ENCODE measurements at regions not wholly inside any gene's neighbourhood (a gene's known extent, or its start where the extent isn't known, plus 50 kb on each side); places are given as distances from the start of the nearest gene placed in this dataset.
"Not testable (repeated sequence)": the region's sequence is repeated elsewhere in the genome, so short reads cannot be mapped to it uniquely, and the experiment has no call there.

DNA sequence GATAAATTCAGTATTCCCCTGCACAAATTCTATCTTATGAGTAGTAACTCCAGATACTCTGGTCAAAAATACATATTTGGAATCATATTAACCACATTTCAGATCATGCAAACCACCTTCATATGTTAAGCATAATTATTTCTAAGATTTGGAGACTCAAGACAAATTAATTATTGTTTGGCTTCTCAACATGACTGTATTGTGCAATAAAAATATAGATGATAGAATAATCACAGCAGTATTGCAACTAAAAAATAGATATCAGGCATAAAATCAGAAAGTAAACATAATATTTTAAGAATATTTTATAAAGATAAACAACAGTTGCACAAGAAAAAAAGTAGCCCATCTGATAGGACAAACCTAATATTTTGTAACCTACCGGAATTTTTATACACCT is 1767.6 kb upstream of the NUDT12 start:
- no peak for DNase-seq (ENCODE audit: low read depth in 2 of 2)

- DNase-seq (ENCODE audit: low read depth in 2 of 2): no peak
These were observed 1742.3 kb upstream of the NUDT12 start for GRCh38 chr5:105304859-105305258.

GRCh38 chr5:105288946-105289345 is 1726.4 kb upstream of the NUDT12 start:
- no peak for DNase-seq (ENCODE audit: low read depth in 2 of 2)

- no peak for DNase-seq (ENCODE audit: low read depth in 2 of 2)
These were observed 1720.5 kb upstream of the NUDT12 start for GRCh38 chr5:105283134-105283533.

DNA sequence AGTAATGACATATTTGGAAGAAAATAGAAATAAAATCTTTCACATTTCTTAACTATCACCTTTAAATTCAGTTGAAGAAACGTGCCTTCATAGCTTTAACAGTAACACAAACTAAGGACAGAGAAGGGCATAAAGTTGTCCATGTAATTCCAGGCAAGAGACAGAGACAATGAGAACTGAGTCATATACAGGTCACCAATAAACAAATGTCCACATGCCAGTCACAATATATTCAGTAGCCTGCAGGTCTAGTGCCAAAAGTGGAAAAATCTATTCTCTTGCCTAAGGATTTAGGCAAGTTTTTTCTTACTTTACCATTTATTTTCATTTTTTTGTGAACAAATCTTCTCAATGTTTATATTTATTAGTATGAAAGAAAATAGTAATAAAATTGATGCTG is 1711.5 kb upstream of the NUDT12 start:
- no peak for DNase-seq (ENCODE audit: low read depth in 2 of 2)

DNA sequence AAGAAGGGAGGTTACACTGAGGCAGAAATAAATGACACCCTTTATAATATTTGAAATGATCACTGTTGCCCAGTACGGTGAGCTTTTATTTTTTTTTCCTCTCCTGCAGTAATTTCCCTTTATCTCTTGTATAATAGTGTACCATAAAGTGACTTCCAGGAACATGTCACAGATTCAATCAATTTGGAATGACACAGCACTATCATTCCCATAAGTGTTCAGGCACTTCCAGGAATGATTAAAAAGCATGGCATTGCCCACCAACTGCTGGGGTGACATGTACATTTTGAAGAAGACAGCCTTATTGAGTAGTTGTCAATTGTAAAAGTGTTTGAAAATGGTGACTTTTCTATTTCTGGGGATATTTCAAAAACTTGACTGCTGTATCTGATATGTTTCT is 1700.9 kb upstream of the NUDT12 start:
- no peak for DNase-seq (ENCODE audit: low read depth in 2 of 2)

DNA sequence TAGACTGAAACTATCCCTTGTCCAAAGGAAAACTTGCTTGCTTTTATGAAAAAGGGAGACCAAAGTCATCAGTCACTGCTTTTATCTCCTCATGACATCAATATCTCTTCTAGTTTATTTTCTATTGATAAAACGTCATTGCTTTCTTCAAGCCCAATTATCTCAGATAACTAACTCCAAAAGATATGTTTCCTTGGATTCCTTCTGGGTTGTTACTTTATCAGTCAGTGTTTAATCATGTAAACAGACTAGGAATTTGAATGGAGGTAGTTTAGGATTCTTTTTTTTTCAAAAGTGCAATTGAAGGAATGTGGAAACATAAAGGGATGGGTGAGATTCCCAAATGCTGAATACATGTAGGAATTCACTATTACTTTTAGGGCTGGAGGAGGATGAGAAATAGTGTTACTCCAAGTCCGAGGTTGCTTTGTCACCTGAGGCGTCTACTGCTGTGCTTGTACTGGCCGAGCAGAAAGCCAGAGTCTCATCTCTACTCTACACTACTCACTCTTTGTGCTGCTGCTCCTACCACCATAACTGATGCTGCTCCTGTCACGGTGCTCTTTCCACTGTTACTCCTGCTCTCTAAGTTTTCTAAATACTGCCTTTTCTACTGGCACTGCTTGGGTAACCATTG is 1697.1 kb upstream of the NUDT12 start:
- DNase-seq (ENCODE audit: low read depth in 2 of 2): no peak

DNA sequence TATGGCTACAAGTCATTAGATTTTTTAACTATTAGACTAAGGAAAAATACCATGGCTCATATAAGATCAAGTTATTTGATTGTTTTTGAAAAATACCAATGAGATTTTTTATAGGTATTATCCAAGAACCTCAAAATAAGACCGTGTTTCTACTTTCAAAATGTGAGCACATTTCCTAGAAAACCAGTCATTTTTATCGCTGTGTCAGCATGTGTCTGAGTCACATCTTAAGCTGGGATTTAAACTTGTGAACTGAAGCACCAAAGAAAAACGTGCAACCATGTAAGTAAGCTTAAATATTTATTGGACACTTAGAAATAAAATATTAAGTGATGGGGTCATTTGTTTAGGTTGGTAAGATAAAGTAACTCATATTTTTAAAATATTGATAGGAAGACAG is 1676.0 kb upstream of the NUDT12 start:
- no peak for DNase-seq (ENCODE audit: low read depth in 2 of 2)

- DNase-seq (ENCODE audit: low read depth in 2 of 2): no peak
These were observed 1668.0 kb upstream of the NUDT12 start for GRCh38 chr5:105230516-105231157.

GRCh38 chr5:105218018-105218417 is 1655.4 kb upstream of the NUDT12 start:
- no peak for DNase-seq (ENCODE audit: low read depth in 2 of 2)

DNA sequence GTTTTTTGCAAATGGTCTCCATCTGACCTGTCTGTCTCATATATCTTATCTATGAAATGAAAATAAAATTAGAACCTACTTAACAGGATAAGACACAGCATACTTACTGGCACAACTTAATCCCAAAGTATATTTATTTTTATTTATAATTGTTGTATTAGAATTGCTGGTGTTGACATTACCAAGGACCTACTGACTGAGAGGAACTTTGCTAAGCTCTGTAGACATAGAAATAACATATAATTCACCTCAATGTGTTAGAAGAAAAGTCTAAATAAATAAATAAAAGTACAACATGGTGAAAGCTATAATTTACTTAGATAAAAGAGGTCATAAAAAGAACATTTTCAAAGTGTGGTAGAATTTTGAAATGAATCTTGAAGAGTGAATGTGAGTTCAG is 1650.5 kb upstream of the NUDT12 start:
- DNase-seq (ENCODE audit: low read depth in 2 of 2): no peak

DNA sequence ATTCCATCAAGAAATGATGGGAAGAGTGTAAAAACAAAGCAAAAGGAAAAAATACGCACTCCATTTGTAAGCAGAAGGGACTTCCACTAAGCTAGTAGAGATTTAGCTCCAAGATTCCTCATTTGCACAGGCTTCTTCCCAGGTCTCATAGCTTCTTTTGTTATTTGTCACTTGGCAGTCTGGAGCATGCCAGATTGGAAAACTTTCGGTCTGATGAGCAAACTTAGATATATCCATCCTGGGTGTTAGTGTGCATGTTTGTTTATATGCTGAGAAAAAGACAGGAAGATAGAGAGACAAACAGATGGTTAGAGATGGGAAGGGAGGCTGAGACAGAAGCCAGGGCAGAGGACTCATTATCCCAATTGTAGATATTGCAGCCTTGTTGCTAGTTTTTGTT is 1644.5 kb upstream of the NUDT12 start:
- no peak for DNase-seq (ENCODE audit: low read depth in 2 of 2)

DNA sequence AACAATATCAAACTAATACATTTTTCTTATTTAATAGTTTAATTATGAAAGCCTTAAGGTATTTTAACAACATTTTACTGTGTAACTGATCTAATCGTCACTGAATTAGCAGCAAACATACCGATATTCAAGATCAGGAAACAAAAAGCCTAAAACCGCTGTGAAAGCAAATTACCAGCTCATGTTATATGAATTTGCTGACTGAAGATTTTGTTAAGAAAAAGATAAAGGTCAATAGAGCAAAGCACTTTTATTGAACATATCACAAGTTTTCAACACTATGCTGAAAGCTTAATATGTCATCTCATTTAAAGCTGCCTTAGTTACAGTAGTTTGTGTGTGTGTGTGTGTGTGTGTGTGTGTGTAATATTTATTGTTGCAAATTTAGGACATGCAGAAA is 1634.9 kb upstream of the NUDT12 start:
- no peak for DNase-seq (ENCODE audit: low read depth in 2 of 2)

DNA sequence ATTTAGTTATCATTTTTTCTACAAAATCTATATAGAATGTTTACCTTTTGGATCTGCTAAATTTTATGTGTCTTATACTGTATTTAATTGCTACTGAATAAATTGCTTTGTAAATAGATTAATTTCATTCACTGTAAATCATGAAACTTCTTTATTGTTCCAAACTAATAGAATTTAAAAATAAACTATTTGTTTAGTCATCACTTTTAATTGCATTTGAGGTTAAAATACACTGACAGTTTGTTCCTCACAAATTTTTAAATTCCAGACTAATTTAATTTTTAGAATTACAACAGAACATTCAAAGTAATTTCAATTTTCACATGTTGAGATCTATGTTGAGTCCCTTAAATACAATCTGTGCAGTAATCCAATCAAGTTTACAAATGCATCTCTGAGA is 1633.2 kb upstream of the NUDT12 start:
- DNase-seq (ENCODE audit: low read depth in 2 of 2): no peak

GRCh38 chr5:105172918-105173317 is 1610.3 kb upstream of the NUDT12 start:
- no peak for DNase-seq (ENCODE audit: low read depth in 2 of 2)

GRCh38 chr5:105168806-105169205 is 1606.2 kb upstream of the NUDT12 start:
- no peak for DNase-seq (ENCODE audit: low read depth in 2 of 2)

DNA sequence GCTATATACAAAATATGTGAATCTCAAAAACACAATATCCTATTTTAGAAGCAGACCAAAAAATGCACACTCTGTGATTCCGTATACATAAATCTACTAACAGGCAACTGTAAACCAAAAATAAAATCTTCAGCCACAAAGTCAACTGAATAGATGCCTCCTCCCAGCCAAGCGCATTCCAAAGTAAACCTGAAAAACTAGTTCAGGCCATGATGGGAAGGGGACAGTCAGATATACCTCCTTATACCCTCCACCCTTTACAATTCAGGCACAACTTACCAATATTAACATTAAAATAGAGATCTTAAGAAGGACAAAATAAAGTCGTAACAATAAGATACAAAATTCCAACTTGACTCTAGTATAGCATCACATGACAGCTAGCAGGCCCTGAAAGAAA is 1604.5 kb upstream of the NUDT12 start:
- no peak for DNase-seq (ENCODE audit: low read depth in 2 of 2)

- DNase-seq (ENCODE audit: low read depth in 2 of 2): no peak
These were observed 1601.0 kb upstream of the NUDT12 start for GRCh38 chr5:105163547-105163946.

DNA sequence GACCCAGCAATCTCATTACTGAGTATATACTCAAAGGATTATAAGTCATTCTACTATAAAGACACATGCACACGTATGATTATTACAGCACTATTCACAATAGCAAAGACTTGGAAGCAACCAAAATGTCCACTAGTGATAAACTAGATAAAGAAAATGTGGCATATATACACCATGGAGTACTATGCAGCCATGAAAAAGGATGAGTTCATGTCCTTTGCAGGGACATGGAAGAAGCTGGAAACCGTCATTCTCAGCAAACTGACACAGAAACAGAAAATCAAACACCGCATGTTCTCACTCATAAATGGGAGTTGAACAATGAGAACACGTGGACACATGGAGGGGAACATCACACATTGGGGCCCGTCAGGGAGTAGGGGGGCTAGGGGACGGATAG is 1600.0 kb upstream of the NUDT12 start:
- not testable (repeated sequence) for DNase-seq (ENCODE audit: low read depth in 2 of 2)

- no peak for DNase-seq (ENCODE audit: low read depth in 2 of 2)
These were observed 1595.9 kb upstream of the NUDT12 start for GRCh38 chr5:105158526-105158925.

- DNase-seq (ENCODE audit: low read depth in 2 of 2): no peak
These were observed 1587.7 kb upstream of the NUDT12 start for GRCh38 chr5:105150323-105150722.

DNA sequence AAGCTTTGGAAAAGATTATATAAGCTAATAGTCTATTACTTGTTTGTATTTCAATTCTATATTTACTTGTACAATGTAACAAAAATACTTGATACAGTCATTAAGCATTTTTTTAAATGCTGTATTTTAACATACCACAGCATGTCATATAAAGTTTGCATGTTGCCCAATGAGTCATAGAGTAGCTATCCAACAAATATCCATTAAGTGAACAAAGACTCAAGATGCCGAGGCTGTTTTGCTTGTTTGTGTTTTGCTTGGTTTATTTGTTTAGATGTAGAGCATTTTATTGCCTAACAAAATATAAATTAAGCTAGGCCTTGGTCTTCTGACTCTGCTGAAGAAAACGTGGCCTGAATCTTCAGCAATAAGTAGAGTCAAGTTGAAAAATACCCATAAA is 1584.3 kb upstream of the NUDT12 start:
- no peak for DNase-seq (ENCODE audit: low read depth in 2 of 2)

DNA sequence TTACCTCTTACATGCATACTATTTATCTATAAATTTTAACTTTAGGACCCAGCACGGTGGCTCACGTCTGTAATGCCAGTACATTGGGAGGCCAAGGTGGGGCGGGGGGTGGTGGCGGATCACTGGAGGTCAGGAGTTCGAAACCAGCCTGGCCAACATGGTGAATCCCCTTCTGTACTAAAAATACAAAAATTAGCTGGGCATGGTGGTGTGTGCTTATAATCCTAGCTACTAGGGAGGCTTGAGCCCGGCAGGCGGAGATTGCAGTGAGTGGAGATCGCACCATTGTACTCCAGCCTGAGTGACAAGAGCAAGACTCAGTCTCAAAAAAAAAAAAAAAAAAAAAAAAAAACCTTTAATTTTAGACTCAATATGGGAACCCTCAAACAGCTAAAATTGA is 1582.6 kb upstream of the NUDT12 start:
- DNase-seq (ENCODE audit: low read depth in 2 of 2): no peak

DNA sequence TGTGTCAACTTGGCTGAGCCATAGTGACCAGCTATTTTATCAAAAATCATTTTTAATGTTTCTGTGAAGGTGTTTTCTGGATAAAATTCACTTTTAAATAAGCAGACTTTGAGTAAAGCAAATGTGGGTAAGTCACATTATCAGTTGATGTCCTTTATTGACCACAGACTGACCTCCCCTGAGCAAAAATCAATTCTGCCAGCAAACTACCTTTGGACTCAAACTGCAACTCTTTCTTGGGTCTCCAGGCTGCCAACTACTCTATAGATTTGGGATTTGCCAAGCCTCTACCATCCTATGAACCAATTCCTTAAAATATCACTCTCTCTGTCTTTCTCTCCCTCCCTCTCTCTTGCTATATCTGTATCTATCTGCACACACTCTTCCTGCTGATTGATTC is 1571.7 kb upstream of the NUDT12 start:
- DNase-seq (ENCODE audit: low read depth in 2 of 2): no peak

All from dermis microvascular lymphatic vessel endothelial cell (primary cell).